ENCODE measurements at regions not wholly inside any gene's neighbourhood (a gene's known extent, or its start where the extent isn't known, plus 50 kb on each side); places are given as distances from the start of the nearest gene placed in this dataset.

- no peak overlapping the region for H3K14ac ChIP-seq (ENCODE audit: low read length in 2 of 2)
- WGBS: 57% methylated on average over 5 of the region's 6 CpGs
- no peak overlapping the region for H3K9ac ChIP-seq (ENCODE audit: low read length)
- H3K4ac ChIP-seq (ENCODE audit: low read depth in 1 of 2, low read length in 2 of 2): no peak overlapping the region
- no peak overlapping the region for H2AK5ac ChIP-seq (ENCODE audit: low read length, severe bottlenecking)
- no peak overlapping the region for H2BK5ac ChIP-seq (ENCODE audit: low read depth, low read length, poor library complexity, severe bottlenecking)
- H4K91ac ChIP-seq (ENCODE audit: low read length): no peak overlapping the region
- H3K79me1 ChIP-seq (replicated peaks; ENCODE audit: low read length, poor library complexity, severe bottlenecking): no peaks in the 10 kb centered on the region
- DNase-seq: no peak
- H3K18ac ChIP-seq (ENCODE audit: low read depth in 1 of 2, low read length in 2 of 2): no peak overlapping the region
- no peak overlapping the region for H2BK15ac ChIP-seq (ENCODE audit: low read depth, poor library complexity, severe bottlenecking)
- H4K8ac ChIP-seq (ENCODE audit: low read length): no peak overlapping the region
- no peak overlapping the region for H3K4me2 ChIP-seq (ENCODE audit: low read length, poor library complexity, severe bottlenecking)
- no peaks in the 10 kb centered on the region for H3K9me3 ChIP-seq (ENCODE audit: control insufficient read depth, low read length)
- H2BK120ac ChIP-seq (ENCODE audit: low read depth, low read length): no peak overlapping the region
- no peak overlapping the region for H3K27ac ChIP-seq (ENCODE audit: low read length, poor library complexity, severe bottlenecking)
- H3K4me1 ChIP-seq (ENCODE audit: control insufficient read depth, insufficient read depth, low read depth, low read length): no peaks in the 10 kb centered on the region
- H3K4me3 ChIP-seq (ENCODE audit: insufficient read depth in 1 of 2, low read depth in 1 of 2, low read length in 2 of 2): no peak overlapping the region
- H3K36me3 ChIP-seq (ENCODE audit: control insufficient read depth in 1 of 2, insufficient read depth in 2 of 2, low read depth in 1 of 2, low read length in 2 of 2): no peaks in the 10 kb centered on the region
- H3K23ac ChIP-seq (ENCODE audit: low read length in 2 of 2): no peak overlapping the region
- H2BK12ac ChIP-seq (ENCODE audit: low read length in 2 of 2): no peak overlapping the region
- no peaks in the 10 kb centered on the region for H3K27me3 ChIP-seq (ENCODE audit: control insufficient read depth in 1 of 2, insufficient read depth in 1 of 2, low read length in 2 of 2)
- H2AFZ ChIP-seq (ENCODE audit: low read depth, low read length): no peak overlapping the region
Measured at GRCh38 chr11:133733631-133734030, 111.7 kb downstream of the SPATA19 start.

DNA sequence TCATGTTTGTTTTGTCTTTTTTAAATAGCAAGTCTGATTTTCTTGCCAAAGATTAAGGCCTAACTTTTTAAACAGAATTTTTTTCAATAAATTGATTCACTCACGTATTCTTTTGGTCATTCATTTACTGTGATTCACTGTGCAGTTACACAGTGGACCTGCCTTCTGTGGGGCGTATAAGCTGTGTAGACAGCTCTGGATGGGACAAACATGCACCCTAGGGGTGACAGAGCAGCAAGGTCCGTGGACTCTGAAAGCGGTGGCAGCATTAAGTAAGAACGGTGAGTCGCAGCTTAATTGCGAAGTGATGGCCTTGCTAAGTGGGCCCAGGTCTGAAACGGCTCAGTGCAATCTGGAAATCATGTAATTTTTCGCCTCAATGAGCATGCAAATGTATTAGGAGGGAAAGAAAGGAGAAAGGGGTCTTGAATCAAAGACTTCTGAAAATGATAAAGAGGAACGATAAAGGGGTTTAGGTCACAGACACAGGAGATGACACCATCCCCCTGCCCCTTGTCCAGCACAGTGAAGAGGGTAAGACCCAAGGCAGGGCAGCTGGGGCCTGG lies 113.1 kb downstream of the SPATA19 start:
- DNase-seq: no peak
- Histone ChIP-seq H2AFZ (ENCODE audit: low read depth, low read length) (no peak overlapping the region), H3K18ac (ENCODE audit: low read depth in 1 of 2, low read length in 2 of 2) (no peak overlapping the region), H3K23ac (ENCODE audit: low read length in 2 of 2) (no peak overlapping the region), H2AK5ac (ENCODE audit: low read length, severe bottlenecking) (no peak overlapping the region), H2BK120ac (ENCODE audit: low read depth, low read length) (no peak overlapping the region), H3K79me1 (replicated peaks; ENCODE audit: low read length, poor library complexity, severe bottlenecking) (no peaks in the 10 kb centered on the region), H3K4me2 (ENCODE audit: low read length, poor library complexity, severe bottlenecking) (no peak overlapping the region), H4K91ac (ENCODE audit: low read length) (no peak overlapping the region), H4K8ac (ENCODE audit: low read length) (no peak overlapping the region), H2BK5ac (ENCODE audit: low read depth, low read length, poor library complexity, severe bottlenecking) (no peak overlapping the region), H3K14ac (ENCODE audit: low read length in 2 of 2) (no peak overlapping the region), H3K9me3 (ENCODE audit: control insufficient read depth, low read length) (no peaks in the 10 kb centered on the region), H3K27me3 (ENCODE audit: control insufficient read depth in 1 of 2, insufficient read depth in 1 of 2, low read length in 2 of 2) (no peaks in the 10 kb centered on the region), H3K4me1 (ENCODE audit: control insufficient read depth, insufficient read depth, low read depth, low read length) (no peaks in the 10 kb centered on the region), H3K36me3 (ENCODE audit: control insufficient read depth in 1 of 2, insufficient read depth in 2 of 2, low read depth in 1 of 2, low read length in 2 of 2) (no peaks in the 10 kb centered on the region), H3K4ac (ENCODE audit: low read depth in 1 of 2, low read length in 2 of 2) (no peak overlapping the region), H2BK12ac (ENCODE audit: low read length in 2 of 2) (no peak overlapping the region), H2BK15ac (ENCODE audit: low read depth, poor library complexity, severe bottlenecking) (no peak overlapping the region), H3K27ac (ENCODE audit: low read length, poor library complexity, severe bottlenecking) (no peak overlapping the region), H3K4me3 (ENCODE audit: insufficient read depth in 1 of 2, low read depth in 1 of 2, low read length in 2 of 2) (no peak overlapping the region), H3K9ac (ENCODE audit: low read length) (no peak overlapping the region)
- WGBS: 67% methylated on average over 10 of the region's 10 CpGs

DNA sequence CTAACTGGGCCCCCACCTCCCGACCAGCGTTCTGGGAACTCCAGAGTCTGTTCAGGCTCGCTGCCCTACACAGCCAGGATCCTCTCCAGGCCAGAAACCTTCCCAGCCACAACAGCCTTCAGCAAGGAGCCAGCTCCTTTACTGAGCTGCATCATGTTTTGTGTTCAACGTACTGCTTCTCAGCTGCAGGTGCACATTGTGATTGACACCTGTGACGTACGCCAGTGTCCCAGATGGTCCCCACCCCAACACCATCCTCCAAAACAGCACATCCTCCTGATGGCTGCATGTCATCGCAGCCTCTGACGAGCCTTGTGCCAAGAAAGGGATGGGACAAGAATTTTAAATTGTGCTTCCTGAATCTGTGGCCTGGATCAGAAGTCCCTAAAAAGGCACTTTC lies 117.5 kb downstream of the SPATA19 start:
- Histone ChIP-seq H2AK5ac (ENCODE audit: low read length, severe bottlenecking) (no peak overlapping the region), H2BK120ac (ENCODE audit: low read depth, low read length) (no peak overlapping the region), H2BK15ac (ENCODE audit: low read depth, poor library complexity, severe bottlenecking) (no peak overlapping the region), H2AFZ (ENCODE audit: low read depth, low read length) (no peak overlapping the region), H3K4me2 (ENCODE audit: low read length, poor library complexity, severe bottlenecking) (no peak overlapping the region), H2BK5ac (ENCODE audit: low read depth, low read length, poor library complexity, severe bottlenecking) (no peak overlapping the region), H3K9me3 (ENCODE audit: control insufficient read depth, low read length) (no peaks in the 10 kb centered on the region), H3K18ac (ENCODE audit: low read depth in 1 of 2, low read length in 2 of 2) (no peak overlapping the region), H3K9ac (ENCODE audit: low read length) (no peak overlapping the region), H2BK12ac (ENCODE audit: low read length in 2 of 2) (no peak overlapping the region), H3K27me3 (ENCODE audit: control insufficient read depth in 1 of 2, insufficient read depth in 1 of 2, low read length in 2 of 2) (no peaks in the 10 kb centered on the region), H3K4me3 (ENCODE audit: insufficient read depth in 1 of 2, low read depth in 1 of 2, low read length in 2 of 2) (no peak overlapping the region), H3K23ac (ENCODE audit: low read length in 2 of 2) (no peak overlapping the region), H3K14ac (ENCODE audit: low read length in 2 of 2) (no peak overlapping the region), H3K4ac (ENCODE audit: low read depth in 1 of 2, low read length in 2 of 2) (no peak overlapping the region), H4K91ac (ENCODE audit: low read length) (no peak overlapping the region), H3K27ac (ENCODE audit: low read length, poor library complexity, severe bottlenecking) (no peak overlapping the region), H4K8ac (ENCODE audit: low read length) (no peak overlapping the region), H3K79me1 (replicated peaks; ENCODE audit: low read length, poor library complexity, severe bottlenecking) (no peaks in the 10 kb centered on the region), H3K36me3 (ENCODE audit: control insufficient read depth in 1 of 2, insufficient read depth in 2 of 2, low read depth in 1 of 2, low read length in 2 of 2) (no peaks in the 10 kb centered on the region), H3K4me1 (ENCODE audit: control insufficient read depth, insufficient read depth, low read depth, low read length) (no peaks in the 10 kb centered on the region)
- no peak for DNase-seq
- WGBS: 66% methylated on average over 7 of the region's 8 CpGs

DNA sequence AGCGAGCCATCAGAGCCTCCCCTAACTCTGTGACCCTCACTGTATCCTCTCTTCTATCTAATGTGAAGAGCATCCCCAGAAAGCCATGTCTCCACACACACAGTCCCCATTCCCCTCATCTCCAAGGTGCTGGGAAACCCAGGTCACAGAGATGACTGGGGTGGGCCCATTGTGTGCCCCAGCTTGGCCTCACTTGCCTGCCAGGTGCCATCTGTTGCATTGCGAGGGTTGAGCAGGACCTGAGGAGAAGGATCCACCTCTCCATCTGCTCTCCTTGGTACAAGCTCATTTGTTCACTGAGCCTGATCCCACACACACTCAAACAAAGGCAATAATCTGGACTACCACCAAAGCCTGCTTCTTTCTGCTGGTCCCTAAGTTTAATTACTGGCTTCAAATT lies 118.8 kb downstream of the SPATA19 start:
- Histone ChIP-seq H3K18ac (ENCODE audit: low read depth in 1 of 2, low read length in 2 of 2) (no peak overlapping the region), H2BK5ac (ENCODE audit: low read depth, low read length, poor library complexity, severe bottlenecking) (no peak overlapping the region), H3K36me3 (ENCODE audit: control insufficient read depth in 1 of 2, insufficient read depth in 2 of 2, low read depth in 1 of 2, low read length in 2 of 2) (no peaks in the 10 kb centered on the region), H3K27ac (ENCODE audit: low read length, poor library complexity, severe bottlenecking) (no peak overlapping the region), H4K8ac (ENCODE audit: low read length) (no peak overlapping the region), H2AK5ac (ENCODE audit: low read length, severe bottlenecking) (no peak overlapping the region), H3K79me1 (replicated peaks; ENCODE audit: low read length, poor library complexity, severe bottlenecking) (no peaks in the 10 kb centered on the region), H2AFZ (ENCODE audit: low read depth, low read length) (no peak overlapping the region), H3K4me2 (ENCODE audit: low read length, poor library complexity, severe bottlenecking) (no peak overlapping the region), H3K14ac (ENCODE audit: low read length in 2 of 2) (no peak overlapping the region), H3K9me3 (ENCODE audit: control insufficient read depth, low read length) (no peaks in the 10 kb centered on the region), H4K91ac (ENCODE audit: low read length) (no peak overlapping the region), H3K9ac (ENCODE audit: low read length) (no peak overlapping the region), H2BK15ac (ENCODE audit: low read depth, poor library complexity, severe bottlenecking) (no peak overlapping the region), H2BK120ac (ENCODE audit: low read depth, low read length) (no peak overlapping the region), H3K4me1 (ENCODE audit: control insufficient read depth, insufficient read depth, low read depth, low read length) (no peaks in the 10 kb centered on the region), H3K27me3 (ENCODE audit: control insufficient read depth in 1 of 2, insufficient read depth in 1 of 2, low read length in 2 of 2) (no peaks in the 10 kb centered on the region), H3K4me3 (ENCODE audit: insufficient read depth in 1 of 2, low read depth in 1 of 2, low read length in 2 of 2) (no peak overlapping the region), H2BK12ac (ENCODE audit: low read length in 2 of 2) (no peak overlapping the region), H3K4ac (ENCODE audit: low read depth in 1 of 2, low read length in 2 of 2) (no peak overlapping the region), H3K23ac (ENCODE audit: low read length in 2 of 2) (no peak overlapping the region)
- no peak for DNase-seq
- 66% methylated on average over 2 of the region's 2 CpGs for WGBS

Data from mesenchymal stem cell (in vitro differentiated cells and primary cell).